Osteoblast (primary cell): ENCODE measurements at regions not wholly inside any gene's neighbourhood (a gene's known extent, or its start where the extent isn't known, plus 50 kb on each side); places are given as distances from the start of the nearest gene placed in this dataset.

Experiments
- DNase-seq: peaks from one replicate; pipeline ENCODE4 v3.0.0; 2011; ENCODE audit warnings: low spot score, mixed read lengths; ENCODE audit not compliant: insufficient read length; ENCODE audit errors: missing footprints
- H2AFZ ChIP-seq: 2 replicates; pipeline ENCODE4 v1.6.0; 2011; ENCODE audit warnings: mild to moderate bottlenecking, low read length
- H3K27ac ChIP-seq: 2 replicates; pipeline ENCODE4 v1.5.1; 2011; ENCODE audit warnings: mild to moderate bottlenecking, low read depth, low read length, moderate library complexity
- H3K27me3 ChIP-seq: 2 replicates; pipeline ENCODE4 v1.6.0; 2012; ENCODE audit warnings: mild to moderate bottlenecking, control low read depth, inconsistent platforms, low read length, moderate library complexity; ENCODE audit not compliant: insufficient read depth
- H3K36me3 ChIP-seq: 2 replicates; pipeline ENCODE4 v1.5.1; 2011; ENCODE audit warnings: mild to moderate bottlenecking, low read length, control low read depth, moderate library complexity; ENCODE audit not compliant: insufficient read depth
- H3K4me1 ChIP-seq: 2 replicates; pipeline ENCODE4 v1.5.1; 2011; ENCODE audit warnings: mild to moderate bottlenecking, low read length, control low read depth, moderate library complexity; ENCODE audit not compliant: insufficient read depth
- H3K4me2 ChIP-seq: 2 replicates; pipeline ENCODE4 v1.6.0; 2011; ENCODE audit warnings: mild to moderate bottlenecking, low read length; ENCODE audit not compliant: insufficient read depth
- H3K4me3 ChIP-seq: fragments of 200-600 bp; sonication (generic); 3 replicates; pipeline ENCODE4 v1.5.1; 2012; ENCODE audit warnings: mild to moderate bottlenecking, low read length, inconsistent platforms; ENCODE audit not compliant: insufficient read depth
- H3K79me2 ChIP-seq: 2 replicates; pipeline ENCODE4 v1.6.0; 2012; ENCODE audit warnings: mild to moderate bottlenecking, low read length, control low read depth, inconsistent platforms; ENCODE audit not compliant: insufficient read depth
- H3K9me3 ChIP-seq: 2 replicates; pipeline ENCODE4 v1.5.1; 2011; ENCODE audit warnings: low read depth, low read length, control low read depth
- H4K20me1 ChIP-seq: 2 replicates; pipeline ENCODE4 v1.6.0; 2012; ENCODE audit warnings: mild to moderate bottlenecking, low read length, control low read depth; ENCODE audit not compliant: insufficient read depth
- TF ChIP-seq, protein P1 (sequence below): IDR thresholded peaks from 2 replicates; pipeline ENCODE4 v1.5.1; 2011; ENCODE audit warnings: mild to moderate bottlenecking, low read depth, low read length, moderate library complexity; ENCODE audit errors: extremely low read depth

DNA sequence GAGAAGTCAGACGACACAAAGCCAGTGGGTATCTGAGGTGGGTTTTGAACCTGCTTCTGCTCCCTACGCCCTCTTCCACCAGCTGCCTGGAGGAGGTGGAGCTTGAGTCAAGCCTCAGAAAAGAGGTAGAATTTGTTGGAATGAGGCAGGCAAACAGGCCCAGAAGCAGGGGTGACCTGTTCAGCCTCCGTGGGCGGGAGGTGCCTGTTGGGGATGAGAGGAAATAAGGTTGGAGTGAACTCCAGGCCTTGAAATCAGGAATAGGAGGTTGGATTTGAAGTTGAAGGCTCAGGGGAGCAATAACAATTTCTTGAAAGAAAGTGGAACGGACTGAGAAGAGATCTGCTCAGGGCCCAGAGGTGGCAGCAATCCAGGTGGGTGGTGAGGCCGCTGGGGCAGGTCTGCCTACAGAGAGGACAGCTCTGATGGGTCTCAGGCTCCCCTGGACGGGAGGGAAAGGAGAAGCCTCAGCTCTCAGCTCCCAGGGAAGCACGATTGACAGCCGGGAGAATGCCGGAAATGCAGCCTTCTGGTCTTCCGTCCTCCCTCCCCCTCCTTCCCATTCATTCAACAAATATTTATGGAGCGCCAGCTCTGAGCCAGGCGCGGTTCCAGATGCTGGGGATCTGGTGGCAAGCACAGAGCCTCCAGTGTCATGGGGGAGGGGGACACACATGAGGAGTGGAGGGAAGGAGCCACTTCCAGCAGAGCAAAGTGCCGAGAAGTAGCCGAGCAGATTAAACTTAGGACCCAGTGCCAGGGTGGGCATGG lies 61.9 kb upstream of the CIBAR2 start:
- H3K4me2 ChIP-seq: peak overlapping the region; percentile 87
- peaks cover 14% of the 10 kb centered on the region for H4K20me1 ChIP-seq
- H3K79me2 ChIP-seq: peaks cover 66% of the 10 kb centered on the region
- H3K27me3 ChIP-seq: no peaks in the 10 kb centered on the region
- peak overlapping the region; percentile 69 for H3K4me3 ChIP-seq
- H2AFZ ChIP-seq: peak overlapping the region; percentile 85
- DNase-seq: peak; percentile 98
- H3K9me3 ChIP-seq: no peaks in the 10 kb centered on the region
- peaks cover 3% of the 10 kb centered on the region for H3K36me3 ChIP-seq
- H3K4me1 ChIP-seq: peaks cover 41% of the 10 kb centered on the region
- peak overlapping the region; percentile 97 for H3K27ac ChIP-seq
- TF ChIP-seq, protein P1, sequence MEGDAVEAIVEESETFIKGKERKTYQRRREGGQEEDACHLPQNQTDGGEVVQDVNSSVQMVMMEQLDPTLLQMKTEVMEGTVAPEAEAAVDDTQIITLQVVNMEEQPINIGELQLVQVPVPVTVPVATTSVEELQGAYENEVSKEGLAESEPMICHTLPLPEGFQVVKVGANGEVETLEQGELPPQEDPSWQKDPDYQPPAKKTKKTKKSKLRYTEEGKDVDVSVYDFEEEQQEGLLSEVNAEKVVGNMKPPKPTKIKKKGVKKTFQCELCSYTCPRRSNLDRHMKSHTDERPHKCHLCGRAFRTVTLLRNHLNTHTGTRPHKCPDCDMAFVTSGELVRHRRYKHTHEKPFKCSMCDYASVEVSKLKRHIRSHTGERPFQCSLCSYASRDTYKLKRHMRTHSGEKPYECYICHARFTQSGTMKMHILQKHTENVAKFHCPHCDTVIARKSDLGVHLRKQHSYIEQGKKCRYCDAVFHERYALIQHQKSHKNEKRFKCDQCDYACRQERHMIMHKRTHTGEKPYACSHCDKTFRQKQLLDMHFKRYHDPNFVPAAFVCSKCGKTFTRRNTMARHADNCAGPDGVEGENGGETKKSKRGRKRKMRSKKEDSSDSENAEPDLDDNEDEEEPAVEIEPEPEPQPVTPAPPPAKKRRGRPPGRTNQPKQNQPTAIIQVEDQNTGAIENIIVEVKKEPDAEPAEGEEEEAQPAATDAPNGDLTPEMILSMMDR: no peak

DNA sequence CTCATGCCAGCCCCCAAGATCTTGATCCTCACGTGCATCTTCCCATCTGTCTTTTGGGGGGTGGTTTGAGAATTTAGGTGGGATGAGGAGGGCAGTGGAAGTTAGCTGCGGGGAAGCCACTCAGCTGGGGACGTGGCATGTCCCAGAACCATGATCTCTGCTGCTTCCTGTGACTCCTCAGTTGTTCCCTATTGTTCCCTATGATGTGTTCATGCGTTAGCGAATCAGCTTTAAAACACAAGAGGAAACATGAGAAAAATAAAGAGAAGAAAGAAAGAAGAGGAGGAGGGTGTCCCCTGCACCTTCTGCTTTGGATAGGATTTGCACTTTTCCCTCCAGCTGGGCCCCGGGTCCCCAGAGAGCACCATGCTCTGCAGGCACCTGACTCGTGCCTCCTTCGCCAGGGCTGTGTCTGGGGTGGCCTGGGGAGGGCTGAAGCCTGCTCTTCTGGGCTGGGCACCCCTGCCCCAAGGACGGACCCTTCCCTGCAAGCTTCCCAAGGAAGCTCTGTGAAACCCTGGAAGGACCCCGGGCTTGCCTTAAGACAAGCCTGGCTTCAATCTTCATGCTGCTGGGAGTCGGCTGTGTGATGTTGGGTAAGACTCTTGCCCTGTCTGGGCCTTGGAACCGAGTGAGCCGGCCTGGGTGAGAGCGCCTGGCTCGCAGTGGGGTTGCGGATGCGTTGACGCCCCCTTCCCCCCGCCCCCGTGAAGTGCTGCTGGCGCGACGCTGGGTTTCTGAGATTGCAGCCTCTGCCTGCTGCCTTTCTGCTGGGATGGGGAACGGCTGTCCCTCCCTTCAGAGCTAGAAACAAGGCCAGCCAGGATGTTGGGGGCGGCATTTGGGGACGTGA lies 62.8 kb upstream of the CIBAR2 start:
- Histone ChIP-seq H3K4me1 (peaks cover 41% of the 10 kb centered on the region), H3K27ac (peak overlapping the region; percentile 97), H4K20me1 (peaks cover 20% of the 10 kb centered on the region), H3K79me2 (peaks cover 75% of the 10 kb centered on the region), H3K9me3 (no peaks in the 10 kb centered on the region), H3K36me3 (peaks cover 3% of the 10 kb centered on the region), H3K4me2 (peak overlapping the region; percentile 87), H3K27me3 (no peaks in the 10 kb centered on the region), H2AFZ (peak overlapping the region; percentile 85), H3K4me3 (peak overlapping the region; percentile 69)
- peak; percentile 90 for DNase-seq
- TF ChIP-seq, protein P1: no peak

DNA sequence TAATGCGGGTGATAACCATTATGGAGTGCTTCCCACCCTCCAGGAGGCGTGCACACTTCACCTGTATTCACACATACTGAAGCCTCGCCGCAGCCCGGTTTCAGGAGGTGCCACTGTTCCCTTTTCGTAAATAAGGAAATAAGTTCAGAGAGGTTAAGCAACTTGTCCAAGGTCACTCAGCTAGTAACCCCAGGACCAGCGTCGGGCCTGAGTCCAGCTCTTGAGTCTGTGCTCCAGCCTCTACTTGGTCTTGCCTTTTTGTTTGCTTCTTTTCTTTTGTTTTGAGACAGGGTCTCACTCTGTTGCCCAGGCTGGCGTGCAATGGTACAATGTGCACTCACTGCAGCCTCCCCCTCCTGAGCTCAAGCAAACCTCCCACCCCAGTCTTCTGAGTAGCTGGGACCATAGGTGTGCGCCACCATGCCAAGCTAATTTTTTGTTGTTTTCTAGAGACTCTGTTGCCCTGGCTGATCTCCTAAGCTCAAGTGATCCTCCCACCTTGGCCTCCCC lies 63.5 kb upstream of the CIBAR2 start:
- no peak overlapping the region for H3K4me2 ChIP-seq
- peaks cover 24% of the 10 kb centered on the region for H4K20me1 ChIP-seq

More for the DNA sequence above, 63.5 kb upstream of the CIBAR2 start:
- DNase-seq: peak; percentile 47
- TF ChIP-seq, protein P1: no peak
- H3K9me3 ChIP-seq: no peaks in the 10 kb centered on the region
- H3K4me1 ChIP-seq: peaks cover 41% of the 10 kb centered on the region
- no peaks in the 10 kb centered on the region for H3K27me3 ChIP-seq
- no peak overlapping the region for H3K4me3 ChIP-seq
- H2AFZ ChIP-seq: no peak overlapping the region
- H3K79me2 ChIP-seq: peaks cover 75% of the 10 kb centered on the region
- H3K36me3 ChIP-seq: peaks cover 3% of the 10 kb centered on the region
- H3K27ac ChIP-seq: no peak overlapping the region
